ENCODE measurements at regions not wholly inside any gene's neighbourhood (a gene's known extent, or its start where the extent isn't known, plus 50 kb on each side); places are given as distances from the start of the nearest gene placed in this dataset.
"Not testable (repeated sequence)": the region's sequence is repeated elsewhere in the genome, so short reads cannot be mapped to it uniquely, and the experiment has no call there.

GRCh38 chr6:27624694-27625262, 151.9 kb upstream of the ZNF184 start:
- no peak for DNase-seq

- DNase-seq = no peak
Observed at GRCh38 chr6:27623103-27623502, 150.2 kb upstream of the ZNF184 start.

DNA sequence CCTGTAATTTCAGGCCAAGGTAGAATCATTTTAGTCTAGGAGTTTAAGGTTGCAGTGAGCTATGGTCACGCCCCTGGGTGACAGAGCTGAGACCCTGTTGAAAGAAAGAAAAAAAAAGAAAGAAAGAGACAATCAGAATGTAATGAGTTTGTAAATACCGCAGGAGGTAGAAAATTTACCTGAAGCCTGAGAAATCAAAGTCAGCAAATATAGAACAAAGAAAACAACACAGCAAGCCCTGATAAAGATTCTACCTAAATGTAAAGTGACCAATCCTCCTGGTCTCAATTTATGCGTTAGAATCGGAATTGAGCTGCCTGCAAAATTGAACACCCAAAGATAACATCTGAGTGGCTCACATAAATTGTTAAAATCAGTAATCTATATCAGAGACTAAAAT, 146.5 kb upstream of the ZNF184 start:
- DNase-seq = no peak

DNA sequence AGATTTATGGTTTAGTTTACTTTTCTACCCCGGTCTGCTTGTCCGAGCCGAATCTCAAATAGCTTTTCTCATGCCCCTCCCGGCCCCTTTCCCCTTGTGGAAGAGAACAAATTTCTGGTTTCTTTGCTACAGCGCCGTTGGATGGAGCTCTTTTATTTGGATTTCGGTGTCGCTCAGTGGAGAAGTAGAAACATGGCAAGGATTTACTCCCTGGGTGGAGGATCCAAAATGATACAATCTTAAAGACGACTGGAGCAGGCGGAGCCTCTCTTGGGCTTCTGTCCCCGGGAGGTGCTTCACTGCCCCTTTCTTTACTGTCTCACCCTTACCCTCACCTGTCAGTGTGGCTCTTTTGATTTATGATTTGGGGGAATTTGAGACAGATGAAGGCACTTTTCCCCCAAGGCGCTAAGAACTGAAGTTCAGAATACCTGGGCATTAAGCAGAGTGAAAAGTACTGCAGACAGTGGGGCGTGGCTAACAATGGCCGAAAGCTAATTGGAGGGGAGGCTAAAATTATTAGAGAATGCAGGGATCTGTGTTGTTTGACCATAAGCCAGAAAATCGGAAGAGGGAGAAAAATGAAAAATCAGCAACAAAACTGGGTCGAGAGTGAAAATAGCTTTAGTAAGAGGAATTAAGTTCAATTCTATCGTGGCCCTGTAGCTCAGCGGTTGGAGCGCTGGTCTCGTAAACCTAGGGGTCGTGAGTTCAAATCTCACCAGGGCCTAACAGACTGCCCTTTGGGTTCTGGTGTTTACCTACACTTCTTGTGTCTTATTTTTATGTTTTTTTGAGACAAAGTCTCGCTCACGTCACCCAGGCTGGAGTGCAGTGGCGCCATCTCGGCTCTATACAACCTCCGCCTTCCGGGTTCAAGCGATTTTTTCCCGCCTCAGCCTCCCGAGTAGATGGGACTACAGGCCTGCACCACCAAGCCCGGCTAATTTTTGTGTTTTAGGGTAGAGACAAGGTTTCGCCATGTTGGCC, 145.1 kb upstream of the ZNF184 start:
- no peak for DNase-seq

DNA sequence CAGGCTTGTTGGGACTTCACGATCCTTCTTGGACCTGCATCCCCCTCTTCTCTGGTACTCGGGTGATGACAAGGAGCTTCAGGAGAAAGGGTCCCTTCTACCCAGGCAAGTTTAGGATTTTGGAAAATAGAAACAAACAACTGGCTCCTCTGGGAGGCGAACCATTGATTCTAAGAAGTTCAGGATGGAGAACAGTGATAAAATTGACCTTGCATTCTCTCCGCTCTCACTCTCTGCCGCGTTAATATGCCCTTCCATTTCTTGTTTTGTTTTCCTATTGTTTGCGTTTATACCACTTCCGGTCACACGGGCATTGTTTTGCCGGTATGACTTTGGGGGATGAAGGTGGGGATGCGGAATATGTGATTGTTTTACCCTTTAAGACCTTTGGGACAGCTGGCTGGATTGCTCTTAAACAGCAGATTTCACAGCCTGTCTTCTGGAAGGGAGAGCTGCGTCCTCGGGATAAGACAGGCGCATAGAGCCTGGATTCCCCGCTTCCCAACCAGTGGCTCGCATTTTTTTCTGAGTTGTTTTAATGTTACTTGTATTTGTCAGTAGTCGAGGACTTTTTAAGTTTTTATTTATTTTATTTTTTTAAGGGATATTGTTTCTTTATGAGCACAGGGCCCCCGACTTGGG, 144.3 kb upstream of the ZNF184 start:
- no peak for DNase-seq

- no peak for DNase-seq
Observed at GRCh38 chr6:27616328-27617045, 143.6 kb upstream of the ZNF184 start.

DNA sequence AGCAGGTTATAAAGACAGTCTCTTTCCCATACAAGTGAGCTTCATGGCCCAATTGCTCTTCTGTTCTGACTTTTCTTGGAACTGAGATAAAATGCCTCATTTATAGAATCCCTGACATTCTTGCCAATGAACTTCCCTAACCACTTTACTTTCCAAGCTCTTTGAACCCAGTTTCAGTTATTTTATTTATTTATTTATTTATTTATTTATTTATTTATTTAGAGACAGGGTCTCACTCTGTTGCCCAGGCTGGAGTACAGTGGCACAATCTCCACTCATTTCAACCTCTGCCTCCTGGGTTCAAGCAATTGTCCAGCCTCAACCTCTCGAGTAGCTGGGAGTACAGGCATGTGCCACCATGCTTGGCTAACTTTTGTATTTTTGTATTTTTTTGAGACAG, 138.5 kb upstream of the ZNF184 start:
- DNase-seq = no peak

DNA sequence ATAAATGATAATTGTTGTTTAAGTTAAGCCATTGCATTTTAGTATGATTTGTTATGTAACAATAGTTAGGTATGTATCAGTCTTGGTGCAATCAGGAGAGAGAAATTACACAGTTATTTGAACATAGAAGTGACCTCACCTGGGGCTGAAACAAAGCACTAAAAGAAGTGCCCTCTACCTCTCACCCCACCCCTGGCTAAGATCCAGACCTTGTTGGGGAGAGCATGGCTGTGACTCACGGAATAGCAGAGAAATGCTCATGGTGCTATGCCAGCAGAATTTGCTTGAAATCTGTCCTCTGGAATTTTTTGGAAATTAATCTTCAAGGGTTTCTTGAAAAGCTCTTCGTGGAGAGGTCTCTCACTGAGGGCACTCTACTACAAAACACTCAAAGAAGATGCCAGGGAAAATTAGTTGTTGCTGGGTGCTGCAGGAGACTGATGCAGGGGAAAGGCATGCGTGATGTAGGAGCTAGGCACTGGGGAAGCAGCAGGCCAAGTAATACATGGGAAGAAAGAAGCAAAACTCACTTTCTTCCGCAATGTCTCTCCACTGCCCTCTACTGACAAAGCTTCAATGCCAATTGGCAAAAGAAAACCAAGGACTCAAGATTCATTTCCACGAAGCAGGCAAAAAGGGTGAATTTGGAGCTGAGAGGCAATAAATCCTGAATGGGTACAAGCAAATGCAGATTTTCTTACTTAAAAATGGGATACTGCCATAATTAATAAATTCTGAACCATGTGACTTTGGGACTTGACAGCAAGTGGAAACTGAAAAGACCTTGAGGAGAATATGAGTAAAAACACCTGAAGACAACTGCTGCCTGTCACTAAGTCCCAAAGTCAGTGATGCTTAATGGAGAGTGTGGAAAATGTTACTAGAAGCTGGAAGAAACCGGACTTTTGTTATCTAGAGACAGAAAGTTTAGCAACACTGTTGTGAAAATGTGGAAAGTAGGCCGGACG, 136.3 kb upstream of the ZNF184 start:
- no peak for DNase-seq

DNA sequence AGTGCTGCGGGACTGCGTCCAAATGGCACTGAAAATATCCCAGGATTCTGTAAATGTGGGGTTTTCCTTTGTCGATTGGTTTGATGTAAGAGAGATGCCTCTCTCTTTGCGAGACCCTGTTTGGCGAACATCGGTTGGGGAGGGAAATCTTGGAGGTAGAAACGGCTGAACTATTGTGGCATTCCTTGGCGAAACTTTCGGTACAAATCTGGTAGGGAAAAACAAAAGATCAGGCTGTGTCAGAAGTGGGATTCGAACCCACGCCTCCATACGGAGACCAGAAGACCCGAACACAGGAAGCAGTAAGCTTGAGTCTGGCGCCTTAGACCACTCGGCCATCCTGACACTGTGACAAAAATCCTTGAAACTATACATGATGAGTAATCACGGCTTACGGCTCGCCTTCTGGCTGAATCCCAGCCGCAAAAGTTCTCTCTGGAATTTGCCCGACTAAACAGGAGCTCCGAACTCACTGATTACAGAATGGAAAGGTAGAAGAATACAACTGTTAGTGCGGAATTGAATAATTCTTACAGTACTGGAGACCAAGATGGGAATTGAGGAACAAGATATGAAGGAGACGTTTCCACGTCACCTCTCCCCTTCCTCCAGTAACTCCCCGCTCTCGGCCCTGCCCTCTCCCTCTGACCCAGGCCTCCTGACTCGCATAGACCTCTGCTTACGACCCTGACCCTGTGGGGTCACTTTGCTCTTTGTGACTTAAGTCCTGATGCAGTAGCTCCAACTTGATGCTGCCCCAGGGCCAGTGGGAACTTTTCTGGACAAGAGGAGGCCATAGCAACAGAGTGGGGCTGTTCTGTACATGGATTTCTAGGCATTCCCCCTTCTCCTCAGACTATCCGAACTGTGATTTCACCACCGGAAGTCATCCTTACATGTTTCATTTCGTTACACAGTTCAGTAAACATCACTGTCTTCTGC, 132.8 kb upstream of the ZNF184 start:
- DNase-seq = no peak

DNA sequence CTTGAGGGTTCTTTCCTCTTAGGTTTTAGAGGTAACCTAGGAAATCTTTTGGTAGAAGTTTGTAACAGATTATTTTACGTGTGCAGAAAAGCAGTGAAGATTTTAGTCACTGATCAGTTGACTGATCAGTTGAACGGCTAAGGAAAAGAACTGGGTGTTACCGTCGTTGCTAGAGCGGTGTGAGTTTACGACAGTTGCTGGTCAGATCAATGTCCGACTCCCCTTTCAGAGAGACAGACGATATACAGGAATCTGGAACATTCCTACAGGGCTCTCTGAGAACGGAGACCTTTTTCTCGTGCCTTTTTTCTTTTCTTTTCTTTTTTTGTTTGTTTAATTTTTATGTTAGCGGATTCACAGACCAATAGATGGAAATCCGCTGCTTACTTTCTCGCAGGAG, 132.1 kb upstream of the ZNF184 start:
- no peak for DNase-seq

GRCh38 chr6:27601668-27602254, 128.9 kb upstream of the ZNF184 start:
- no peak for DNase-seq

DNA sequence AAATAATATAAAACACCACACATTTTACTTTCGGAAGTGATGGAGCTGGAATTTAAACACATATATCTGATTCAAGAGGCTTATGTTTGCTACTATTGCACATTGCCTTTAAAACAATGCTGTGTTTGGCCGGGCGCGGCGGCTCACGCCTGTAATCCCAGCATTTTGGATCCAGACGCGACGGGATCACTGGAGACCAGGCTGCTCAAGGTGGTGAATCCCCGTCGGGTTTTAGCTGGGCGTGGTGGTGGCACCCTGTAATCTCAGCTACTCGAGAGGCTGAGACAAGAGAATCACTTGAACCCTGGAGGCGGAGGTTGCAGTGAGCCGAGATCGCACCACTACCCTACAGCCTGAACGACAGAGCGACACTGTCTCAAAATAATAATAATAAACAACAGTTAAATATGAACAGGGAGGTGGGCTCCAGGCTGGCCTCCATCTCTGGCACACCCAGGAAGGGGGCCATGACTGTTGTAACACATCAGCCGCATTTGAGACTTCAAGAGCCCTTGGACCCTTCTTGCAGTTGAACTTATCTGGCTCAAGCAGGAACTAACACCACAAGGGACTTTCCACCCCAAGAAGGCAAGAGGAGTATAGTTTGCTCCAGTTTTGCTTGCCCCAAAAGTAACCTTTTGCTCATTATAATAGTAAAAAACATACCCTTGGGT, 127.1 kb upstream of the ZNF184 start:
- no peak for DNase-seq

DNA sequence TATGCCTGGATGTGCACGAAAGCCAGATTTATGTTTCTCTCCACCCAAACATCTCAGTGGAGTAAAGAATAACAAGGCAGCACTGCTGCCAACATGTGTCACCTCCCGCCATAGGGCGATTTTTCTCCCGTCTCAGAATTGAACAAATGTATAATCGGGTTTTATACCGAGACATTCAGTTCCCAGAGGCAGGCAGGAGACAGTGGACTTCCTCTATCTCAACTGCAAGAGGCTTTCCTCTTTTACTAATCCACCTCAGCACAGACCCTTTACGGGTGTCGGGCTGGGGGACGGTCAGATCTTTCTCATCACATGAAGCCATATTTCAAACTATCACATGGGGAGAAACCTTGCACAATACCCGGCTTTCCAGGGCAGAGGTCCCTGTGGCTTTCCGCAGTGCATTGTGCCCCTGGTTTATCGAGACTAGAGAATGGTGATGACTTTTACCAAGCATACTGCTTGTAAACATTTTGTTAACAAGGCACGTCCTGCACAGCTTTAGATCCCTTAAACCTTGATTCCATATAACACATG, 124.2 kb upstream of the ZNF184 start:
- DNase-seq = not testable (repeated sequence)

GRCh38 chr6:27593861-27594260, 121.0 kb upstream of the ZNF184 start:
- no peak for DNase-seq

DNA sequence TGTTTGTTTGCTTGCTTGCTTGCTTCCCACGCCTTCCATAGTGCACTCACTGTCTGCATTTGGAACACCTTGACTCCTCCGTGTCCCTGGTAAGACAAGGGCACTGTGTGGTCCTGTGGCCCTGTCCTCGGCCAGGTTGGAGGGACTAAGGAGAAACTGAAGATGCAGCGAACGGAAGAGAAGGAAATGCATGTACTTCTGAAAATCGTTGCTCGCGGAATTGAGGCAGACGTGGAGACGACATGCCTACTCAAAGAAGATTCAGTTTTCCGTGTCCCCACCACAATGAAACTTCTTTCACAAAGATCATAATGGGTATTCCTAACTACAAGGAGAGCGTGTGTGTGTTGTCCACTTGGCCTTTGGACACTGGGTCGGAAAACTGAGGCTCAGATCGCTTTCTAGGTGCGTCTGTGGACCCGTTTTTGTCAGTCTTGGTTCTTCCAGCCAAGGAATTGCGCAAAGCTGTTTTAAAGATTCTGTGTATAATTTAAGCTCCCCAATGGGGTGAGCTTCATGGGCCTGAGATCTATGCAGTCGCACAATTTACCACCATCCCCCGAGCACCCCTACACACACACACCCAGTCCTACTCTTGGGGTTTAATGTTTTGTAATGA, 120.4 kb upstream of the ZNF184 start:
- DNase-seq = no peak

DNA sequence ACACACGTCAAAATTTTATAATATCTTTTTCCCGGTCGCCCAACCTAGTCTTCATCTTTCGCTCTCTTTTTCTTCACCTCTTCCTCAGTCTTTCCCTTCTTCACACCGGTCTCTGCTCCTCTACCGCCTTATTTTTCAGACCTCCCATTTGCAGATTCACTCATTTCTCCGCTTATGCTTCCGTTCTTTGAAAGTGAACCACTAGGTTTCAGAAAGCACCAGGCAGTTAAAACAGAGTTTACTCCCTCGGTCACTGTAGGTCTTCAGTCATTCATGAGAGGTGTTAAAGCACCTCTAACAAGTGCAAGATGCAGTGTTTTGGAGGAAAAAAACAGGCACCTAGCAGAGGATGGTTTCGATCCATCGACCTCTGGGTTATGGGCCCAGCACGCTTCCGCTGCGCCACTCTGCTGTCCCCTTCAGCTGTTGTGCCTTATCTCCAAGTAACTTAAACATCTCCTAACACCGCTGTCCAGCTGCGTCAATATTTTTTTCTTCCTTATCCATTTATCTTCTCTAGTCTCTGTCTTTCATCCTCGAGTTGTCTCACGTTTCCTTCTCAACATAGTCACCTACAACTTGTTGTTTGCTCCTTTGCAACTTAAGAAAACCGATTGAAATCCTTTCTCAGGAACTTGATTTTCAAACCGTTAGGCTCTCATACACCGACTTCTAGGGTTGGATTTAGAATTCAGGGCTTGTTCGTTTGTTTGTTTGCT, 119.7 kb upstream of the ZNF184 start:
- no peak for DNase-seq

DNA sequence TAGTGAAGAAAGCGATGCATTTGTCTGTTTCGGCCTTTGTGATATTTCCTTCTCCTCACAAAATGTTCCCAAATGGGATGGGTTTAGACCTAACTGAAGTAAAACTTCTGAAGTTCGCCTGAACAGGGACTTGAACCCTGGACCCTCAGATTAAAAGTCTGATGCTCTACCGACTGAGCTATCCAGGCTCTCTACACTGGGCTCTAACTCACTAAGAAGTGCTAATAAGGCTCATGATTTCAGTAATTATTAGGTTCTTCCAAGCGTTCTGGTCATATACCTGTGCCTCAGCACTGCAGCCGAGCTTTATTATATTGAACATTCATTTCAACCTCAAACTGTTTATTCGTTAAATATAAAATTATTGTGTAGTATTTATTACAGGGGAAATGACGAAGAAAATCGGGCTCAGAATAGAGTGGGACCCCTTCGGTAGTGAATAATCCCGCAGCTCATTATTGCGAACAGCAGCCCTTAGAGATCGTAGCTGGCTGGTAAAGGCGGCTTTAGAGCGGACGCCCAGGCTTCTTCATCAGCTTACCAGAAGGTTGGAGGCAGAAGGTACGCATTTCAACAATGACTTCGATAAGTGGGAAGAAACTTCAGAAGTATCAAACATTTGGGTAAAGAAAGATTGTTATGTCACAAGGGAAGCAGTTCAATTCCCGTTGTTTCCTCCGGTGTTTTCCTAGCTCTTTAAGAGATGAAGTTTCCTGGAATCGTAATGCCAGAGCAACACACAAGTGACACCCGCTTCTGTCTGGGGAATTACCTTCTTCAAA, 119.0 kb upstream of the ZNF184 start:
- DNase-seq = no peak

Data from renal pelvis (tissue), 1 donor.